Epithelial cell of proximal tubule (primary cell): ENCODE measurements at regions not wholly inside any gene's neighbourhood (a gene's known extent, or its start where the extent isn't known, plus 50 kb on each side); places are given as distances from the start of the nearest gene placed in this dataset.
A peak's percentile ranks its signal among the peaks of the same experiment; 100 is the strongest.

ENCODE experiments used
- DNase-seq: peaks from one replicate; pipeline ENCODE4 v3.0.0-alpha.2; 2011; ENCODE audit warnings: low read depth
- H3K4me3 ChIP-seq: 2 replicates; pipeline ENCODE4 v1.5.1; 2011; ENCODE audit warnings: low read depth, mild to moderate bottlenecking, low read length
- CTCF ChIP-seq: conservative IDR thresholded peaks from 2 replicates; pipeline ENCODE4 v1.5.1; 2012; ENCODE audit warnings: low read depth, mild to moderate bottlenecking, low read length

GRCh38 chr2:191566344-191566743 lies 111.6 kb upstream of the NABP1 start:
- H3K4me3 ChIP-seq = no peak overlapping the region
- DNase-seq = no peak

GRCh38 chr2:191567206-191567605 lies 110.7 kb upstream of the NABP1 start:
- no peak overlapping the region for H3K4me3 ChIP-seq
- no peak for DNase-seq
- TF ChIP-seq CTCF = no peak

More at GRCh38 chr2:191566344-191566743, 111.6 kb upstream of the NABP1 start:
- peak; percentile 91 for TF ChIP-seq CTCF

- no peak for DNase-seq
- TF ChIP-seq CTCF = peak; percentile 5
- H3K4me3 ChIP-seq = no peak overlapping the region
Measured at GRCh38 chr2:191569025-191569424, 108.9 kb upstream of the NABP1 start.

- H3K4me3 ChIP-seq = peak overlapping the region; percentile 13
- DNase-seq = peak; percentile 52
- TF ChIP-seq CTCF = peak; percentile 66
Measured at GRCh38 chr2:191571163-191571769, 106.7 kb upstream of the NABP1 start.

GRCh38 chr2:191572319-191572718 lies 105.6 kb upstream of the NABP1 start:
- no peak for TF ChIP-seq CTCF
- H3K4me3 ChIP-seq = no peak overlapping the region
- DNase-seq = no peak

- no peak overlapping the region for H3K4me3 ChIP-seq
- TF ChIP-seq CTCF = no peak
- no peak for DNase-seq
Measured at GRCh38 chr2:191573216-191573615, 104.7 kb upstream of the NABP1 start.

- no peak for TF ChIP-seq CTCF
- H3K4me3 ChIP-seq = no peak overlapping the region
- no peak for DNase-seq
Measured at GRCh38 chr2:191574232-191574631, 103.7 kb upstream of the NABP1 start.
